GM23248 (cell line): ENCODE measurements at regions not wholly inside any gene's neighbourhood (a gene's known extent, or its start where the extent isn't known, plus 50 kb on each side); places are given as distances from the start of the nearest gene placed in this dataset.

Experiments used
- EZH2 ChIP-seq: fragments of 200-600 bp; sonication (generic); IDR thresholded peaks from 2 replicates; pipeline ENCODE4 v1.6.1; 2018; ENCODE audit warnings: antibody characterized with exemption, mild to moderate bottlenecking; ENCODE audit not compliant: insufficient read depth, poor library complexity, severe bottlenecking
- EZH2phosphoT487 ChIP-seq: fragments of 200-600 bp; sonication (generic); IDR thresholded peaks from 2 replicates; pipeline ENCODE4 v1.6.1; 2018; ENCODE audit warnings: antibody characterized with exemption, moderate library complexity, mild to moderate bottlenecking, low read depth; ENCODE audit not compliant: insufficient read depth

- TF ChIP-seq EZH2 (no peak), EZH2phosphoT487 (no peak)
Measured at GRCh38 chr1:199727682-199728081, 299.8 kb upstream of the NR5A2 start.
